Activated CD4-positive, alpha-beta T cell treated with anti-CD3 and anti-CD28 coated beads for 4 hours (primary cell): ENCODE measurements at regions not wholly inside any gene's neighbourhood (a gene's known extent, or its start where the extent isn't known, plus 50 kb on each side); places are given as distances from the start of the nearest gene placed in this dataset.

Experiments used
- DNase-seq, 2 donors: peaks; one replicate each; pipeline ENCODE4 v3.0.0-alpha.2; 2020

GRCh38 chr20:51092338-51092737, 69.4 kb upstream of the KCNG1 start:
- no peak for DNase-seq

GRCh38 chr20:51091406-51092195, 68.7 kb upstream of the KCNG1 start:
- no peak for DNase-seq

- no peak for DNase-seq
Measured at GRCh38 chr20:51089840-51090239, 66.9 kb upstream of the KCNG1 start.

- DNase-seq = no peak
Measured at GRCh38 chr20:51089272-51089781, 66.4 kb upstream of the KCNG1 start.

GRCh38 chr20:51087266-51087665, 64.4 kb upstream of the KCNG1 start:
- no peak for DNase-seq

- no peak for DNase-seq
Measured at GRCh38 chr20:51085769-51086168, 62.9 kb upstream of the KCNG1 start.

- no peak for DNase-seq
Measured at GRCh38 chr20:51084593-51085377, 61.9 kb upstream of the KCNG1 start.

- DNase-seq = no peak
Measured at GRCh38 chr20:51083447-51083846, 60.5 kb upstream of the KCNG1 start.

- DNase-seq = no peak
Measured at GRCh38 chr20:51082988-51083387, 60.1 kb upstream of the KCNG1 start.

GRCh38 chr20:51080516-51080915, 57.6 kb upstream of the KCNG1 start:
- DNase-seq = no peak

GRCh38 chr20:51079488-51079887, 56.6 kb upstream of the KCNG1 start:
- DNase-seq = no peak

GRCh38 chr20:51077686-51078060, 54.8 kb upstream of the KCNG1 start:
- DNase-seq = no peak

GRCh38 chr20:51076786-51077685, 54.1 kb upstream of the KCNG1 start:
- DNase-seq = no peak

GRCh38 chr20:51074062-51074461, 51.2 kb upstream of the KCNG1 start:
- DNase-seq = no peak
